Smooth muscle cell (in vitro differentiated cells): ENCODE measurements at regions not wholly inside any gene's neighbourhood (a gene's known extent, or its start where the extent isn't known, plus 50 kb on each side); places are given as distances from the start of the nearest gene placed in this dataset.

ENCODE experiments used
- DNase-seq: peaks from one replicate; lab custom pipeline; 2025; ENCODE audit not compliant: unreplicated experiment; lab: John Stamatoyannopoulos, UW
- H2AFZ ChIP-seq: fragments of 200-600 bp; sonication (generic); 2 replicates; pipeline ENCODE4 v1.6.0; 2016; ENCODE audit warnings: antibody characterized with exemption, low read depth, mild to moderate bottlenecking
- H3F3A ChIP-seq: fragments of 200-600 bp; sonication (generic); 2 replicates; pipeline ENCODE4 v1.6.0; 2017; ENCODE audit warnings: antibody characterized with exemption, low read depth
- H3K27ac ChIP-seq: fragments of 200-600 bp; sonication (generic); 2 replicates; pipeline ENCODE4 v1.5.1; 2016; ENCODE audit warnings: low read depth, mild to moderate bottlenecking
- H3K27me3 ChIP-seq: fragments of 200-600 bp; sonication (generic); 2 replicates; pipeline ENCODE4 v1.6.1; 2016; ENCODE audit warnings: low read depth, mild to moderate bottlenecking
- H3K36me3 ChIP-seq: fragments of 200-600 bp; sonication (generic); 2 replicates; pipeline ENCODE4 v1.5.1; 2016; ENCODE audit warnings: low read depth
- H3K4me1 ChIP-seq: fragments of 200-600 bp; sonication (generic); 2 replicates; pipeline ENCODE4 v1.5.1; 2016; ENCODE audit warnings: low read depth
- H3K4me2 ChIP-seq: fragments of 200-600 bp; sonication (generic); 2 replicates; pipeline ENCODE4 v1.6.0; 2016; ENCODE audit warnings: mild to moderate bottlenecking
- H3K4me3 ChIP-seq: fragments of 200-600 bp; sonication (generic); 2 replicates; pipeline ENCODE4 v1.5.1; 2016; ENCODE audit warnings: mild to moderate bottlenecking
- H3K79me2 ChIP-seq: fragments of 200-600 bp; sonication (generic); 2 replicates; pipeline ENCODE4 v1.6.0; 2016; ENCODE audit warnings: low read depth, mild to moderate bottlenecking
- H3K9ac ChIP-seq: fragments of 200-600 bp; sonication (generic); 2 replicates; pipeline ENCODE4 v1.6.0; 2016; ENCODE audit warnings: low read depth
- H3K9me3 ChIP-seq: fragments of 200-600 bp; sonication (generic); replicated peaks from 2 replicates; pipeline ENCODE4 v1.5.1; 2016; ENCODE audit warnings: low read depth
- H4K20me1 ChIP-seq: fragments of 200-600 bp; sonication (generic); 2 replicates; pipeline ENCODE4 v1.6.0; 2016; ENCODE audit warnings: low read depth
- WGBS: methylation state at CpG from one replicate; pipeline ENCODE4 v1.1.7; 2016; ENCODE audit warnings: low lambda C conversion rate; 5-methylcytosine and 5-hydroxymethylcytosine counted together
- TF ChIP-seq, protein P1 (sequence below): fragments of 200-600 bp; sonication (generic); IDR thresholded peaks from 2 replicates; pipeline ENCODE4 v1.5.1; 2017; ENCODE audit warnings: borderline replicate concordance, mild to moderate bottlenecking, antibody characterized with exemption; ENCODE audit not compliant: insufficient read depth, poor library complexity, severe bottlenecking

DNA sequence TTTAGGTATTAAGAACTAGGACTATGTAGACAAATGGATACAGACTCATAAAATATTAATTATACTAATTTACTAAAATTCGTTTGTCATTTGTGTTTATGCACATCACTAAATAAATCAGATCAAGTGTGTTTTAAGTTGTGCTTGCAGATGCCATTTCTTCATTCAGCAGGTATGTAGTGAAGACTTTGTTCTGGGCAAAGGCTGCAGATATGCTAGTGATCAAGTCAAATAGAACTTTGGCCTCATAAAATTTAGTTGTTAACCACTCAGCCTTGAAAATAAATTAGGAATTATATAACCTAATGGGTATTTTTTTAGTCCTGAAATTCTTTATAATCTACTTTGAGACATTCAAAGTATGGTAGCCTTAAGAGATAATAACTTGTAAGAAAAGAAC, 80.4 kb upstream of the TRPC4 start:
- Histone ChIP-seq H3K79me2 (no peaks in the 10 kb centered on the region), H3K4me1 (peaks cover 3% of the 10 kb centered on the region), H3K4me3 (no peak overlapping the region), H3K9me3 (no peaks in the 10 kb centered on the region), H3F3A (no peaks in the 10 kb centered on the region), H2AFZ (no peak overlapping the region), H3K36me3 (no peaks in the 10 kb centered on the region), H3K4me2 (no peak overlapping the region), H3K9ac (no peak overlapping the region), H4K20me1 (no peaks in the 10 kb centered on the region), H3K27ac (no peak overlapping the region), H3K27me3 (no peaks in the 10 kb centered on the region)
- TF ChIP-seq, protein P1, sequence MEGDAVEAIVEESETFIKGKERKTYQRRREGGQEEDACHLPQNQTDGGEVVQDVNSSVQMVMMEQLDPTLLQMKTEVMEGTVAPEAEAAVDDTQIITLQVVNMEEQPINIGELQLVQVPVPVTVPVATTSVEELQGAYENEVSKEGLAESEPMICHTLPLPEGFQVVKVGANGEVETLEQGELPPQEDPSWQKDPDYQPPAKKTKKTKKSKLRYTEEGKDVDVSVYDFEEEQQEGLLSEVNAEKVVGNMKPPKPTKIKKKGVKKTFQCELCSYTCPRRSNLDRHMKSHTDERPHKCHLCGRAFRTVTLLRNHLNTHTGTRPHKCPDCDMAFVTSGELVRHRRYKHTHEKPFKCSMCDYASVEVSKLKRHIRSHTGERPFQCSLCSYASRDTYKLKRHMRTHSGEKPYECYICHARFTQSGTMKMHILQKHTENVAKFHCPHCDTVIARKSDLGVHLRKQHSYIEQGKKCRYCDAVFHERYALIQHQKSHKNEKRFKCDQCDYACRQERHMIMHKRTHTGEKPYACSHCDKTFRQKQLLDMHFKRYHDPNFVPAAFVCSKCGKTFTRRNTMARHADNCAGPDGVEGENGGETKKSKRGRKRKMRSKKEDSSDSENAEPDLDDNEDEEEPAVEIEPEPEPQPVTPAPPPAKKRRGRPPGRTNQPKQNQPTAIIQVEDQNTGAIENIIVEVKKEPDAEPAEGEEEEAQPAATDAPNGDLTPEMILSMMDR = no peak
- WGBS = 80% methylated on average over 1 of the region's 1 CpG
- DNase-seq = no peak

DNA sequence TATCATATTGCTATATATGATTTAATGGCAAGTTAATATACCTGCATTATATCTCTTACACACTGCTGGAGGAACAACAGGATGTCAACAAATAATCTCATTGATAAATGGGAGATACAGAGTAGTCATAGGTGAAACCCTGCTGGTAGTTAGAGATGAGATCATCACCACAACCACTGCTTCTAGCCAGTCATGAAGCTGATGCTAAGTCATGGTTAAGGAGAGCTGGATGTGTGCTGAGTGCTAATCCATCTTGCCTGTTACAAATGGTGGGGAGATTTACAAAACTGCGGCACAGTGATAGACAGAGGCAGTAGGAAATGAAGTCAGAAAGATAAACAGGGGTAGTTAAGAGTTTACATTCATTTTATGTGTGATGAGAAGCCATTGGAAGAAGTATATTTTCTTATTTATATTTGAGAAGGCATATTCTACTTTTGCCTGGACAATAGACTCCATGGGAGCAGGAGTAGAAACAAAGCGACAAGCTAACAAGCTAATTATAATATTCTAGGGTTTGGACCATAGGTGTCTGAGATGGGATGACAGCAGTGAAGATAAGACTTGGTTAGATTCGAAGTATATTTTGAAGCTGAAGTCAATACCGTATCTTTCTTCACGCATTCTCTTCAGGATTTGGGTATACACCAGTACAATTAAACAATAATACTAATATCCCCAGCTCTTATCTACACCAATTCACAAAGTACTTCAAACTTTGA, 78.0 kb upstream of the TRPC4 start:
- 88% methylated on average over 5 of the region's 5 CpGs for WGBS
- Histone ChIP-seq H3K79me2 (no peaks in the 10 kb centered on the region), H3K9me3 (no peaks in the 10 kb centered on the region), H2AFZ (no peak overlapping the region), H3K4me1 (peaks cover 17% of the 10 kb centered on the region), H3F3A (no peaks in the 10 kb centered on the region), H3K27ac (no peak overlapping the region), H4K20me1 (no peaks in the 10 kb centered on the region), H3K4me2 (no peak overlapping the region), H3K36me3 (no peaks in the 10 kb centered on the region), H3K9ac (no peak overlapping the region), H3K4me3 (no peak overlapping the region), H3K27me3 (no peaks in the 10 kb centered on the region)
- no peak for DNase-seq
- TF ChIP-seq, protein P1 = no peak

DNA sequence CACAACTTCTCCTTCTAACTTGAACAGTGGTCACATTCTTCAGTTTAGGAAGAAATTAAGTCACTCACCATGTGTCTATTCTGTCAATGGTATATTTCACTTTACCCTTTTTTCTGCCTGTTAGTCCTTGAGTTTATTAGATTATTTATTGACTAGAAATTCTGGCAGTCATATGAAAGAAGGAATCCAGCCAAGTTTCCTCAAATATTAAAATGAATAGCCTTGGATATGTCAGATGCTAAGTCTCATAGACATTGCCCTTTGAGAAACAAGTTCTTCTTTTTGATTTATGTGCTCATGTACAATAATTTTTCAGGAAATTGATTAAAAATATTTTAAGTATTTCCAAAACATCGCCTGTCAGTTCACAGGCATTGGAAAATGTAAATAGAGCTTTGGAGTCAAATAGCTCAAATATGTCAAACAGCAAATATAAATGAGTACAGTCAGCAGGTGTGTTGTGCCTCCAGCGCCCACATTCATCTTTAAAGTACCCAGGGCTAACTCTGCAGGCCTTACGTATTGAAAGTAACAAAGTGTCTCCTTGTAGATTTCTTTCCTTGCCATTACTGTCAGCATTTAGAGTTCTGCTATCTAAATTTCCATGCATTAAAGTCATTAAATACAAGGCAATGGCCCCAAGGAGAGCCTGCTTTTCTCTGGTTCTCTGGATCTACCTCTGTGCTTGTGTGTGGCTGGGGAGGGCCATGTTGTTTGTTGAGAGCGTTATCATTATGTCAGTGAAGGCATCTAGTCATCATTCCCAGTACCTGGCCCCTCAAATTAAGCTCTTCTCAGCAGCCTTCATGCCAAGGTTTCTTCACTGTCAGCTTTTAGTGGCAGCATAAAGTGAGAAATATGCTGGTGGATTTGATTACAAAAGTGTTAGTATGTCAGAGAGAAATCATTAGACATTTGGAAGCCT, 76.3 kb upstream of the TRPC4 start:
- no peak for DNase-seq

More for the DNA sequence above, 76.3 kb upstream of the TRPC4 start:
- 92% methylated on average over 4 of the region's 4 CpGs for WGBS
- no peaks in the 10 kb centered on the region for H3K27me3 ChIP-seq
- no peak overlapping the region for H3K4me2 ChIP-seq
- no peaks in the 10 kb centered on the region for H3K36me3 ChIP-seq
- H3F3A ChIP-seq = no peaks in the 10 kb centered on the region
- H3K27ac ChIP-seq = no peak overlapping the region
- no peaks in the 10 kb centered on the region for H3K9me3 ChIP-seq
- no peaks in the 10 kb centered on the region for H3K79me2 ChIP-seq
- no peak overlapping the region for H2AFZ ChIP-seq
- H3K4me1 ChIP-seq = peaks cover 26% of the 10 kb centered on the region
- no peaks in the 10 kb centered on the region for H4K20me1 ChIP-seq
- TF ChIP-seq, protein P1 = no peak
- no peak overlapping the region for H3K4me3 ChIP-seq
- H3K9ac ChIP-seq = no peak overlapping the region
